Neuronal stem cell (in vitro differentiated cells): ENCODE measurements at regions not wholly inside any gene's neighbourhood (a gene's known extent, or its start where the extent isn't known, plus 50 kb on each side); places are given as distances from the start of the nearest gene placed in this dataset.

ENCODE experiments used
- DNase-seq: peaks from one replicate; pipeline ENCODE4 v3.0.0-alpha.2; 2013; ENCODE audit warnings: low spot score
- H2AFZ ChIP-seq: one replicate; pipeline ENCODE4 v1.6.1; 2013; ENCODE audit warnings: mild to moderate bottlenecking, low read length, inconsistent platforms
- H2AK5ac ChIP-seq: 2 replicates; pipeline ENCODE4 v1.6.1; 2013; ENCODE audit warnings: low read depth, mild to moderate bottlenecking, inconsistent platforms, low read length, moderate library complexity, mixed read lengths
- H2BK120ac ChIP-seq: 2 replicates; pipeline ENCODE4 v1.6.1; 2013; ENCODE audit warnings: low read depth, mild to moderate bottlenecking, inconsistent platforms, low read length, moderate library complexity, mixed read lengths
- H2BK12ac ChIP-seq: one replicate; pipeline ENCODE4 v1.6.1; 2013; ENCODE audit warnings: low read length, inconsistent platforms
- H2BK15ac ChIP-seq: 2 replicates; pipeline ENCODE4 v1.6.1; 2013; ENCODE audit warnings: mild to moderate bottlenecking, low read length, inconsistent platforms, mixed read lengths
- H2BK5ac ChIP-seq: one replicate; pipeline ENCODE4 v1.6.1; 2013; ENCODE audit warnings: inconsistent platforms, mild to moderate bottlenecking, low read length, moderate library complexity
- H3K14ac ChIP-seq: one replicate; pipeline ENCODE4 v1.6.1; 2013; ENCODE audit warnings: low read length, inconsistent platforms
- H3K18ac ChIP-seq: 2 replicates; pipeline ENCODE4 v1.6.1; 2013; ENCODE audit warnings: low read length, inconsistent platforms
- H3K23ac ChIP-seq: 2 replicates; pipeline ENCODE4 v1.6.1; 2013; ENCODE audit warnings: low read depth, mild to moderate bottlenecking, mixed read lengths, low read length, inconsistent platforms; ENCODE audit not compliant: poor library complexity
- H3K27ac ChIP-seq: replicated peaks from 3 replicates; pipeline ENCODE4 v1.5.1; 2013; ENCODE audit warnings: low read length, inconsistent platforms
- H3K27me3 ChIP-seq, 3 experiments: 2 replicates each; pipeline ENCODE4 v1.6.1; 2013; ENCODE audit warnings: low read length in 3 of 3, mild to moderate bottlenecking in 2 of 3, inconsistent platforms in 1 of 3, low read depth in 1 of 3, mixed read lengths in 1 of 3, moderate library complexity in 1 of 3; ENCODE audit not compliant: control insufficient read depth in 3 of 3, insufficient read depth in 3 of 3
- H3K36me3 ChIP-seq, 2 donors: replicated peaks in 1 of 2; 2 replicates each; pipeline ENCODE4 v1.6.1; 2013; ENCODE audit warnings: low read length in 2 of 2; ENCODE audit not compliant: control insufficient read depth in 2 of 2, insufficient read depth in 2 of 2
- H3K4ac ChIP-seq: 2 replicates; pipeline ENCODE4 v1.6.1; 2013; ENCODE audit warnings: inconsistent platforms, mild to moderate bottlenecking, low read length, moderate library complexity
- H3K4me1 ChIP-seq, 2 donors: 1 replicate in 1 of 2; 2 replicates in 1 of 2; pipeline ENCODE4 v1.6.1; 2013; ENCODE audit warnings: low read length in 2 of 2, low read depth in 1 of 2; ENCODE audit not compliant: control insufficient read depth in 2 of 2, insufficient read depth in 1 of 2
- H3K4me2 ChIP-seq: one replicate; pipeline ENCODE4 v1.6.1; 2013; ENCODE audit warnings: mild to moderate bottlenecking, low read length, inconsistent platforms; ENCODE audit not compliant: insufficient read depth, poor library complexity, severe bottlenecking
- H3K4me3 ChIP-seq, 2 donors: 2 replicates each; pipeline ENCODE4 v1.5.1; 2013; ENCODE audit warnings: low read length in 2 of 2, mild to moderate bottlenecking in 2 of 2, inconsistent platforms in 1 of 2, moderate library complexity in 1 of 2
- H3K79me1 ChIP-seq: one replicate; pipeline ENCODE4 v1.6.1; 2013; ENCODE audit warnings: low read depth, mild to moderate bottlenecking, inconsistent platforms, low read length, moderate library complexity
- H3K9ac ChIP-seq: one replicate; pipeline ENCODE4 v1.6.1; 2013; ENCODE audit warnings: mild to moderate bottlenecking, low read depth, low read length, inconsistent platforms; ENCODE audit not compliant: poor library complexity
- H3K9me3 ChIP-seq, 2 donors: replicated peaks in 1 of 2; 2 replicates each; pipeline versions ENCODE3 to v1.6.1; 2013; ENCODE audit warnings: low read length in 2 of 2, mild to moderate bottlenecking in 2 of 2, inconsistent platforms in 1 of 2, low read depth in 1 of 2, mixed read lengths in 1 of 2, moderate library complexity in 1 of 2; ENCODE audit not compliant: control insufficient read depth in 2 of 2, insufficient read depth in 1 of 2
- H4K8ac ChIP-seq: one replicate; pipeline ENCODE4 v1.6.1; 2013; ENCODE audit warnings: low read depth, mild to moderate bottlenecking, inconsistent platforms, low read length, moderate library complexity
- H4K91ac ChIP-seq: one replicate; pipeline ENCODE4 v1.6.1; 2013; ENCODE audit warnings: low read length, low read depth, mild to moderate bottlenecking, inconsistent platforms; ENCODE audit not compliant: poor library complexity
- WGBS, 2 donors: extraction: QIAGEN DNeasy Blood & Tissue Kit; methylation state at CpG; one replicate each; pipeline ENCODE4 v1.1.7; 2013; ENCODE audit warnings: missing lambda C conversion rate in 2 of 2, mixed read lengths in 1 of 2; ENCODE audit not compliant: insufficient read length in 2 of 2, insufficient replicate concordance in 1 of 2; ENCODE audit errors: extremely low coverage in 2 of 2; 5-methylcytosine and 5-hydroxymethylcytosine counted together

DNA sequence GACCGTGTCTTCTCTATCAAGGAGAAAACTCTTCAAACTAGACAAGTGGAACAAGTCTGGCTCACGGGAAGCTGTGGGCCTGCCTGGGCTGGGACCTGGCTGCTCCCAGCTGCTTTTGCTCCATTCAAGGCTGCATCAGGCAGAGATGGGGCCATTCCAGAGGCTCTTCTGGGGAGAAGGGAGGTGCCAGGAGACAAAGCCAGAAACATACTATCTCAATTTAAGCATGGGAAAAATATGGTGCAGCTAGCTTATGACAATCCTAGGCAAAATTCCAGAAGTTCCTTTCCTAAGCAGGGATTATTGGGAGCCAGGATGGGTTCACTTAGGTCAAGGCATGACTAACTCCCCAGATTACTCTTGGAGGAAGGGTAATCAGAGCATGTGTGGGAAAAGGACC is 90.8 kb upstream of the SLC2A1 start:
- no peak overlapping the region for H2BK5ac ChIP-seq
- H2AK5ac ChIP-seq, result no peak overlapping the region
- no peak overlapping the region for H3K9ac ChIP-seq
- no peaks in the 10 kb centered on the region for H3K79me1 ChIP-seq
- no peak overlapping the region for H3K4me2 ChIP-seq
- H3K4ac ChIP-seq, result no peak overlapping the region
- H3K36me3 ChIP-seq, result no peaks in the 10 kb centered on the region
- no peak overlapping the region for H3K27ac ChIP-seq
- no peak overlapping the region for H4K8ac ChIP-seq
- H3K9me3 ChIP-seq, result peaks cover 0 to 8% of the 10 kb centered on the region in 2 donors
- no peak overlapping the region for H3K18ac ChIP-seq
- no peak overlapping the region for H2BK15ac ChIP-seq
- no peaks in the 10 kb centered on the region for H3K27me3 ChIP-seq
- no peak overlapping the region for H3K23ac ChIP-seq
- H3K4me3 ChIP-seq, result no peak overlapping the region
- no peak for DNase-seq
- WGBS, 2 donors, result no CpG with 5 or more reads among the region's 2 CpGs
- no peak overlapping the region for H3K14ac ChIP-seq
- no peak overlapping the region for H2BK120ac ChIP-seq
- peak overlapping the region; percentile 15 for H2AFZ ChIP-seq
- H2BK12ac ChIP-seq, result no peak overlapping the region
- no peak overlapping the region for H4K91ac ChIP-seq
- H3K4me1 ChIP-seq, result peaks cover 0 to 10% of the 10 kb centered on the region in 2 donors

DNA sequence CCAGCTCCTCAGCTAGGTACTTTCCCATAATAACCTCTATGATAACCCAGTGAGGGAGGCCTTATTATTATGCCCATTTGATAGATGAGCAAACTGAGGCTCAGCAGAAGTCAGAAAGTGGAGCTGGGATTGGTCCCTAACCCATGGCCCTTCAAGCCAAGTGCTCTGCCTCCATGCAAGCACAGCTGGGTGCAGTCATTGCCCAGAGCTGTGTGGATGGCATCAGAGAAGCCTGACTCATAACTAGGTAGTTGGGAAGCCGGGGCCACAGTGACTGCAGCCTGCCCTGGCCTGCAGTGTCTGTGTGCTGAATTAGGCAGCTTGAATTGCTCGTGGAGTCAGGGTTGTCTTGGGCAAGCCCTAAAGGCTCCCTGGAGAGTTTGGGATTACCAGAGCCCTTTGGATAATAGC is 89.9 kb upstream of the SLC2A1 start:
- Histone ChIP-seq H2BK12ac (no peak overlapping the region), H3K18ac (no peak overlapping the region), H4K8ac (no peak overlapping the region), H2BK15ac (no peak overlapping the region), H3K27me3 (no peaks in the 10 kb centered on the region), H3K9me3 (peaks cover 0 to 8% of the 10 kb centered on the region in 2 donors), H3K4me2 (no peak overlapping the region), H2AFZ (no peak overlapping the region), H3K9ac (no peak overlapping the region), H3K23ac (no peak overlapping the region), H3K79me1 (no peaks in the 10 kb centered on the region), H2AK5ac (no peak overlapping the region), H3K4me1 (peaks cover 0 to 10% of the 10 kb centered on the region in 2 donors), H3K36me3 (no peaks in the 10 kb centered on the region), H3K4ac (no peak overlapping the region), H3K27ac (no peak overlapping the region), H3K14ac (no peak overlapping the region), H2BK120ac (no peak overlapping the region), H2BK5ac (no peak overlapping the region), H4K91ac (no peak overlapping the region), H3K4me3 (no peak overlapping the region)
- no peak for DNase-seq
- WGBS, 2 donors, result no CpG with 5 or more reads among the region's 2 CpGs

DNA sequence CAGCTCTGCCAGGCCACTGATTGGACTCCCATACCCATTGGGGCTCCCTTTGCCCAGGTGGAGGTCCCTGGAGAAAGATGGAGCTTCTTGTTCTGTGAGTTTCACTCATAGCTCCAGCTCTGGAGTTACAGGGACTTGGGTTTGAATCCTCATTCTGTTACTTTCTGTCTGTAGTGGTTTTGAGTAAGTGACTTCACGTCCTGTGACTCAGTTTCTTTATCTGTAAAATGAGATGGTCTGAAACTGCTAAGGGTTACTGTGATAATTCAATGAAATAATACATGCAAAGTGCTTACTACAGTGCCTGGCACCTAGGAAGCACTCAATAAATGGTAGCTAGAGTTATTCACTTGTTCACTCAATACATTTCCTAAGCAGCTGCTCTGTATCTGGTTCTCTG is 88.5 kb upstream of the SLC2A1 start:
- Histone ChIP-seq H3K27me3 (no peaks in the 10 kb centered on the region), H3K23ac (no peak overlapping the region), H2BK15ac (no peak overlapping the region), H3K4me2 (no peak overlapping the region), H2AFZ (no peak overlapping the region), H3K18ac (no peak overlapping the region), H3K9ac (no peak overlapping the region), H3K4me3 (no peak overlapping the region), H3K14ac (no peak overlapping the region), H4K91ac (no peak overlapping the region), H3K79me1 (no peaks in the 10 kb centered on the region), H2AK5ac (no peak overlapping the region), H2BK12ac (no peak overlapping the region), H3K4ac (no peak overlapping the region), H3K9me3 (peaks cover 0 to 8% of the 10 kb centered on the region in 2 donors), H3K36me3 (no peaks in the 10 kb centered on the region), H2BK120ac (no peak overlapping the region), H2BK5ac (no peak overlapping the region), H4K8ac (no peak overlapping the region), H3K27ac (no peak overlapping the region), H3K4me1 (peaks cover 0 to 7% of the 10 kb centered on the region in 2 donors)
- WGBS, 2 donors, result no CpG with 5 or more reads among the region's 1 CpG
- DNase-seq, result no peak

DNA sequence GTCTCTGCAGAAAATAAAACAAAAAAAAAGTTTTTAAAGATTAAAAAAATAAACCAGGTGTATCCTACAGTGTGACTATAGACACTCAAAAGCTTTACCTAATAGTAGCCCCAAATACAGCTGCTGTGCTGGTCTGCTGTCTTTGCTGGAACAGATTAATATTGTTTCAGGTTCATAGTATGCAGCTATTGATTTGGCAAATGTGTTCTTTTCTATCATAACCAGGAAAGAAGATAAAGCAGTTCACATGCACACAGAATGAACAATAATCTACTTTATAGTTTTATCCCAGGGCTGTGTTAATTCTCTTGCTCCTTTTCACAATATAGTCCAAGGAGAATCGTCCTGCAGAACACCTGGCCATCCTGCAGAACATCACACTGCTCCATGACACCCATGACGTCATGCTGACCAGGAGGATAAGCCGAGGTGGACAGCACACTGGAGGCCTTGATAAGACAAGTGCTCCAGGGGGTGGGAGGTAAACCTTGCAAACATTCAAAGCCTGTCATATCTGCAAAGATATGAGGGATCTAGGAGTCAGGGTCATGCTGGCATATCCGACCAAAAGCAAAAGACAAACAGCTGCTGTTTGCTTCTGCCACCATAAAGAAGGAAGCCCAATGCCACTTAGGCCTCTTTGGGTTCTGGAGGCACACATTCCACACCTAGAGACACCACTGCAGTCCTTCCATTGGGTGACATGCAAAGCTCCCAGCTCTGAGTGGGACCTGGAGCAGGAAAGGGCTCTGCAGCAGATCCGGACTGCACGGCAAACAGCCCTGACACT is 86.1 kb upstream of the SLC2A1 start:
- Histone ChIP-seq H3K4me3 (no peak overlapping the region), H2BK5ac (no peak overlapping the region), H3K36me3 (no peaks in the 10 kb centered on the region), H2AFZ (no peak overlapping the region), H4K8ac (no peak overlapping the region), H2AK5ac (no peak overlapping the region), H3K9ac (no peak overlapping the region), H4K91ac (no peak overlapping the region), H3K14ac (no peak overlapping the region), H3K4ac (no peak overlapping the region), H3K27ac (no peak overlapping the region), H2BK12ac (no peak overlapping the region), H3K27me3 (no peaks in the 10 kb centered on the region), H3K79me1 (no peaks in the 10 kb centered on the region), H2BK15ac (no peak overlapping the region), H3K23ac (no peak overlapping the region), H3K4me1 (peaks cover 0 to 5% of the 10 kb centered on the region in 2 donors), H3K4me2 (no peak overlapping the region), H3K9me3 (peaks cover 0 to 8% of the 10 kb centered on the region in 2 donors), H3K18ac (no peak overlapping the region), H2BK120ac (no peak overlapping the region)
- WGBS, 2 donors, result no CpG with 5 or more reads among the region's 6 CpGs
- DNase-seq, result no peak
